Heart right ventricle (tissue), 16 donors: ENCODE measurements at regions not wholly inside any gene's neighbourhood (a gene's known extent, or its start where the extent isn't known, plus 50 kb on each side); places are given as distances from the start of the nearest gene placed in this dataset.
A peak's percentile ranks its signal among the peaks of the same experiment; 100 is the strongest.

Experiments
- ATAC-seq, 8 donors: fragments of 200-7000 bp; cut with Tn5 transposase; one replicate each; pipeline ENCODE4 v1.9.1; 2020; ENCODE audit warnings: mild to moderate bottlenecking in 8 of 8, moderate library complexity in 8 of 8, moderate number of reproducible peaks in 1 of 8
- DNase-seq, 2 donors: peaks; one replicate each; pipeline ENCODE4 v3.0.0-alpha.2; 2020
- H3K27ac ChIP-seq, 10 donors: fragments of 200-600 bp; sonication (generic) in 2 of 10; one replicate each; pipeline versions ENCODE4 v1.5.0 to v1.8.0; 2020 to 2022; ENCODE audit warnings: mild to moderate bottlenecking in 3 of 10
- H3K27me3 ChIP-seq, 7 donors: fragments of 200-600 bp; one replicate each; pipeline ENCODE4 v1.8.0; 2021 to 2022; ENCODE audit warnings: mild to moderate bottlenecking in 2 of 7
- H3K36me3 ChIP-seq, 9 donors: fragments of 200-600 bp; sonication (generic) in 1 of 9; one replicate each; pipeline versions ENCODE4 v1.5.0 to v1.8.0; 2020 to 2022; ENCODE audit warnings: mild to moderate bottlenecking in 2 of 9
- H3K4me1 ChIP-seq, 9 donors: fragments of 200-600 bp; sonication (generic) in 1 of 9; one replicate each; pipeline versions ENCODE4 v1.5.0 to v1.8.0; 2020 to 2022; ENCODE audit warnings: mild to moderate bottlenecking in 4 of 9
- H3K4me3 ChIP-seq, 10 donors: fragments of 200-600 bp; sonication (generic) in 2 of 10; one replicate each; pipeline versions ENCODE4 v1.5.0 to v1.8.0; 2020 to 2022; ENCODE audit warnings: mild to moderate bottlenecking in 7 of 10, moderate library complexity in 2 of 10
- H3K9me3 ChIP-seq, 11 donors: fragments of 200-600 bp in 10 of 11; sonication (generic) in 2 of 11; one replicate each; pipeline versions ENCODE4 v1.5.0 to v1.8.0; 2013 to 2022; ENCODE audit warnings: mild to moderate bottlenecking in 2 of 11, control low read depth in 1 of 11, moderate library complexity in 1 of 11
- CTCF ChIP-seq, 9 donors: fragments of 200-600 bp; sonication (generic) in 2 of 9; IDR thresholded peaks; one replicate each; pipeline versions ENCODE4 v1.5.0 to v1.8.0; 2021 to 2022; ENCODE audit warnings: antibody characterized with exemption in 9 of 9, mild to moderate bottlenecking in 5 of 9, moderate library complexity in 1 of 9
- WGBS, 2 donors: extraction: QIAGEN DNeasy Blood & Tissue Kit; methylation state at CpG; one replicate each; pipeline ENCODE4 v1.1.7; 2013; ENCODE audit warnings: inconsistent platforms in 1 of 2; 5-methylcytosine and 5-hydroxymethylcytosine counted together
- intact Hi-C, 10 donors: fragments of 100-400 bp; cut with DNase I; formaldehyde crosslinking; loops; one replicate each; pipeline versions ENCODE4 v1.11.1 to v1.14.2; 2022
- donor health status: Arrhythmogenic right ventricular cardiomyopathy.
- donor health status: ischemic (EF 13 %, LVEDD 7.1; RV severe dilation, severe dysfunction).
- donor health status: healthy with polysubstance abuse.
- donor health status: DM: no; HTN: yes; CAD: no.
- donor health status: DM: no; HTN: no; CAD: no.
- donor health status: ischemic (EF 25% LVEDD 6.9; RV normal size, moderate dysfunction).
- donor health status: ischemic (EF 25% LVEDD 5.7; RV mildly dilated, moderate dysfunction).
- donor health status: healthy.
- donor health status: DM: yes; HTN: yes; CAD: no.
- donor health status: Ischemic cardiomyopathy.
- donor health status: ischemic (EF 35%, LVEDD 5.7; RV mildly dilated, moderate dysfunction).
- donor health status: nonischemic (EF 11% LVEDD 7.7; RV severe dilation, severe dysfunction).
- donor health status: DM: yes; HTN: yes; CAD: no.
- donor health status: PGD.
- donor health status: ischemic (EF 29% LVEDD 5.4; RV normal size, mild dysfunction).
- donor health status: nonischemic (EF 23%, LVEDD 6.1; RV moderate dilation, normal function).

DNA sequence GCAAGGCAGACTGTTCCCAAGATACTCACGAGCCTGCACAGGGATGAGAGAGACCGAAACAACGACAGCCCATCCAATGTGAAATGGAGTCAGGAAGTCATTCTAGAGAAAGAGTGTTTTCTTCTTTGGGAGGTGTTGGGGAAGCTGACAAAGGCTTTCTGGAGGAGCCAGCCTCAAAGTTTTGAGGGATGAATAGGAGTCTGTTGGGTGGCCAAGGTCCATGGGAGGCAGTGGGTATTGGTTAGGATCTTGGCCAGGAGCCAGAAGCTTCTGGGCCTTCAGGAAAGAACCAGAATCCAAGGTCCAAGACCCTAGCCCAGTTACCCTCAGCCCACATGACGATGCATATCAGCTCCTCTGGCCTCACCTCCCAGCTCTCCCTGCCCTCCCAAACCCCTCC is 59.9 kb upstream of the SHISAL1 start:
- WGBS, 2 donors, result 64 to 77% methylated on average over 4 of the region's 4 CpGs
- intact Hi-C loops, result no loop called here
- Histone ChIP-seq H3K36me3 (no peaks in the 10 kb centered on the region), H3K9me3 (peaks cover 0 to 37% (median 9%) of the 10 kb centered on the region in 11 donors), H3K4me3 (no peak overlapping the region), H3K27me3 (peaks cover 0 to 5% (median 0%) of the 10 kb centered on the region in 7 donors), H3K4me1 (peaks cover 0 to 2% (median 0%) of the 10 kb centered on the region in 9 donors), H3K27ac (no peak overlapping the region)
- ATAC-seq, result no peak
- TF ChIP-seq CTCF (IDR thresholded peaks at IDR 0.05), result no peak
- DNase-seq, result no peak

- intact Hi-C loops, result no loop called here
- H3K27me3 ChIP-seq, result peaks cover 0 to 5% (median 0%) of the 10 kb centered on the region in 7 donors
- H3K27ac ChIP-seq, result no peak overlapping the region
- no peak overlapping the region for H3K4me3 ChIP-seq
- ATAC-seq (no peak), DNase-seq (no peak)
- TF ChIP-seq CTCF (IDR thresholded peaks at IDR 0.05), result no peak
- peaks cover 0 to 30% (median 9%) of the 10 kb centered on the region in 11 donors for H3K9me3 ChIP-seq
- 83 to 85% methylated on average over 3 of the region's 3 CpGs for WGBS, 2 donors
- H3K4me1 ChIP-seq, result peaks cover 0 to 9% (median 4%) of the 10 kb centered on the region in 9 donors
- no peaks in the 10 kb centered on the region for H3K36me3 ChIP-seq
Observed at GRCh38 chr22:44371741-44372525, 59.2 kb upstream of the SHISAL1 start.

- no peak overlapping the region for H3K27ac ChIP-seq
- 90 to 94% methylated on average over 18 of the region's 18 CpGs for WGBS, 2 donors
- no peak overlapping the region for H3K4me3 ChIP-seq
- intact Hi-C loops, result loop anchor here in 1 of 10 donors (10.0 kb wide), 1 partner anchor 125 kb away; the partner anchor contains the start of gene RTL6
- ATAC-seq (no peak), DNase-seq (peak in 1 of 2 donors; percentile 4)
- H3K27me3 ChIP-seq, result peaks cover 0 to under 1% (median 0%) of the 10 kb centered on the region in 7 donors
- peaks cover 0 to 12% (median 5%) of the 10 kb centered on the region in 11 donors for H3K9me3 ChIP-seq
- no peak for TF ChIP-seq CTCF (IDR thresholded peaks at IDR 0.05)
- H3K4me1 ChIP-seq, result peaks cover 0 to 25% (median 8%) of the 10 kb centered on the region in 9 donors
- H3K36me3 ChIP-seq, result no peaks in the 10 kb centered on the region
Observed at GRCh38 chr22:44369916-44370801, 57.4 kb upstream of the SHISAL1 start.

DNA sequence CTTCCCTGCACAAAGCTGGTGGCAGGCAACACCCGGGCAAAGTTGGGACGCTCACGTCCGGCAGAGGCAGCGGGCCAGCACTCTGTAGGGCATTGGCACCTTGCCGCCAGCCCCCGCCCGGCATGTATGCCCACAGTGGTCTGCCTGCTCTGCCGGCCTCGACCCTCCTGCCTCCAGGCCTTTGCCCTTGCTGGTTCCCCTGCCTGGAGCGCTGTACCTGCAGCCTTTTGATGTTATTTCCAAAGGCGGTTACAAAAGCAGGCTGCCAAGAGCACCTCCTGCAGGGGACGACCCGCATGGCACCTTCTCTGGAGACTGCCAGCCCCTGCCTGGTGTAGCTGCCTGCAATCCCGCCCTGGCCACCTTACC is 56.5 kb upstream of the SHISAL1 start:
- no peaks in the 10 kb centered on the region for H3K27me3 ChIP-seq
- no peaks in the 10 kb centered on the region for H3K36me3 ChIP-seq
- no peak overlapping the region for H3K27ac ChIP-seq
- H3K9me3 ChIP-seq, result peaks cover 0 to 3% (median 0%) of the 10 kb centered on the region in 11 donors
- H3K4me3 ChIP-seq, result no peak overlapping the region
- no peak for DNase-seq
- peaks cover 0 to 34% (median 15%) of the 10 kb centered on the region in 9 donors for H3K4me1 ChIP-seq
- peak in 1 of 9 donors; percentile 8 for TF ChIP-seq CTCF (IDR thresholded peaks at IDR 0.05)
- 88 to 91% methylated on average over 15 of the region's 15 CpGs for WGBS, 2 donors
- ATAC-seq, result no peak
- intact Hi-C loops, result loop anchor here in 1 of 10 donors (10.0 kb wide), 1 partner anchor 126 kb away; the partner anchor contains the start of gene RTL6
